ENCODE measurements at regions not wholly inside any gene's neighbourhood (a gene's known extent, or its start where the extent isn't known, plus 50 kb on each side); places are given as distances from the start of the nearest gene placed in this dataset.
"Not testable (repeated sequence)": the region's sequence is repeated elsewhere in the genome, so short reads cannot be mapped to it uniquely, and the experiment has no call there.

GRCh38 chr6:20263059-20263458 is 50.8 kb upstream of the MBOAT1 start:
- no peak for DNase-seq (ENCODE audit: low read depth)

- DNase-seq (ENCODE audit: low read depth): no peak
Measured at GRCh38 chr6:20265842-20266241, 53.6 kb upstream of the MBOAT1 start.

- DNase-seq (ENCODE audit: low read depth): no peak
Measured at GRCh38 chr6:20266851-20267608, 54.8 kb upstream of the MBOAT1 start.

GRCh38 chr6:20269181-20269580 is 56.9 kb upstream of the MBOAT1 start:
- no peak for DNase-seq (ENCODE audit: low read depth)

GRCh38 chr6:20271818-20272217 is 59.5 kb upstream of the MBOAT1 start:
- DNase-seq (ENCODE audit: low read depth): no peak

GRCh38 chr6:20274137-20274536 is 61.9 kb upstream of the MBOAT1 start:
- DNase-seq (ENCODE audit: low read depth): no peak

GRCh38 chr6:20275837-20276236 is 63.6 kb upstream of the MBOAT1 start:
- not testable (repeated sequence) for DNase-seq (ENCODE audit: low read depth)

- not testable (repeated sequence) for DNase-seq (ENCODE audit: low read depth)
Measured at GRCh38 chr6:20277724-20278123, 65.5 kb upstream of the MBOAT1 start.

GRCh38 chr6:20279051-20279450 is 66.8 kb upstream of the MBOAT1 start:
- DNase-seq (ENCODE audit: low read depth): no peak

GRCh38 chr6:20279608-20280287 is 67.5 kb upstream of the MBOAT1 start:
- no peak for DNase-seq (ENCODE audit: low read depth)

- no peak for DNase-seq (ENCODE audit: low read depth)
Measured at GRCh38 chr6:20280288-20280621, 68.0 kb upstream of the MBOAT1 start.

- DNase-seq (ENCODE audit: low read depth): no peak
Measured at GRCh38 chr6:20284672-20285071, 72.4 kb upstream of the MBOAT1 start.

GRCh38 chr6:20286968-20287565 is 74.8 kb upstream of the MBOAT1 start:
- DNase-seq (ENCODE audit: low read depth): no peak

- DNase-seq (ENCODE audit: low read depth): peak; percentile 32
Measured at GRCh38 chr6:20291764-20292580, 79.7 kb upstream of the MBOAT1 start.

GRCh38 chr6:20292905-20293304 is 80.6 kb upstream of the MBOAT1 start:
- DNase-seq (ENCODE audit: low read depth): no peak

GRCh38 chr6:20301256-20301655 is 89.0 kb upstream of the MBOAT1 start:
- no peak for DNase-seq (ENCODE audit: low read depth)

- DNase-seq (ENCODE audit: low read depth): no peak
Measured at GRCh38 chr6:20302168-20302567, 89.9 kb upstream of the MBOAT1 start.

GRCh38 chr6:20302702-20303251 is 90.5 kb upstream of the MBOAT1 start:
- DNase-seq (ENCODE audit: low read depth): no peak

- DNase-seq (ENCODE audit: low read depth): no peak
Measured at GRCh38 chr6:20306491-20306890, 94.2 kb upstream of the MBOAT1 start.

GRCh38 chr6:20309186-20309585 is 92.5 kb upstream of the E2F3 start:
- no peak for DNase-seq (ENCODE audit: low read depth)

GRCh38 chr6:20310185-20310584 is 91.5 kb upstream of the E2F3 start:
- DNase-seq (ENCODE audit: low read depth): no peak

- no peak for DNase-seq (ENCODE audit: low read depth)
Measured at GRCh38 chr6:20312606-20313005, 89.1 kb upstream of the E2F3 start.

All from forelimb muscle (tissue), 1 donor.